CD4-positive, alpha-beta T cell treated with Interleukin-15 for 1 hour (primary cell): ENCODE measurements at regions not wholly inside any gene's neighbourhood (a gene's known extent, or its start where the extent isn't known, plus 50 kb on each side); places are given as distances from the start of the nearest gene placed in this dataset.

ENCODE experiments used
- DNase-seq: peaks from one replicate; pipeline ENCODE4 v3.0.0-alpha.2; 2020

- no peak for DNase-seq
Measured at GRCh38 chr2:195606179-195606578, 50.8 kb upstream of the SLC39A10 start.

- DNase-seq, result no peak
Measured at GRCh38 chr2:195604706-195605105, 52.3 kb upstream of the SLC39A10 start.

- DNase-seq, result no peak
Measured at GRCh38 chr2:195603998-195604397, 53.0 kb upstream of the SLC39A10 start.

GRCh38 chr2:195603408-195603807, 53.6 kb upstream of the SLC39A10 start:
- no peak for DNase-seq

GRCh38 chr2:195602687-195603086, 54.3 kb upstream of the SLC39A10 start:
- no peak for DNase-seq

GRCh38 chr2:195601361-195601760, 55.7 kb upstream of the SLC39A10 start:
- DNase-seq, result no peak

- DNase-seq, result no peak
Measured at GRCh38 chr2:195600778-195601177, 56.2 kb upstream of the SLC39A10 start.

- no peak for DNase-seq
Measured at GRCh38 chr2:195596840-195597239, 60.2 kb upstream of the SLC39A10 start.

GRCh38 chr2:195595825-195596224, 61.2 kb upstream of the SLC39A10 start:
- DNase-seq, result no peak

GRCh38 chr2:195594919-195595694, 61.9 kb upstream of the SLC39A10 start:
- no peak for DNase-seq

- no peak for DNase-seq
Measured at GRCh38 chr2:195594248-195594647, 62.8 kb upstream of the SLC39A10 start.

GRCh38 chr2:195592105-195592504, 64.9 kb upstream of the SLC39A10 start:
- no peak for DNase-seq

- no peak for DNase-seq
Measured at GRCh38 chr2:195590861-195591205, 66.2 kb upstream of the SLC39A10 start.

- no peak for DNase-seq
Measured at GRCh38 chr2:195590199-195590860, 66.7 kb upstream of the SLC39A10 start.

GRCh38 chr2:195587966-195588365, 69.1 kb upstream of the SLC39A10 start:
- DNase-seq, result no peak

GRCh38 chr2:195586062-195586714, 70.8 kb upstream of the SLC39A10 start:
- no peak for DNase-seq

GRCh38 chr2:195582188-195582587, 74.8 kb upstream of the SLC39A10 start:
- no peak for DNase-seq

GRCh38 chr2:195579776-195580555, 77.1 kb upstream of the SLC39A10 start:
- no peak for DNase-seq

GRCh38 chr2:195575879-195576401, 81.1 kb upstream of the SLC39A10 start:
- DNase-seq, result peak; percentile 67

GRCh38 chr2:195575016-195575415, 82.0 kb upstream of the SLC39A10 start:
- DNase-seq, result no peak

GRCh38 chr2:195574312-195574711, 82.7 kb upstream of the SLC39A10 start:
- no peak for DNase-seq

GRCh38 chr2:195572895-195573683, 83.9 kb upstream of the SLC39A10 start:
- no peak for DNase-seq
